Ovary (tissue), 7 donors: ENCODE measurements at regions not wholly inside any gene's neighbourhood (a gene's known extent, or its start where the extent isn't known, plus 50 kb on each side); places are given as distances from the start of the nearest gene placed in this dataset.
A peak's percentile ranks its signal among the peaks of the same experiment; 100 is the strongest.

ENCODE experiments used
- DNase-seq, 5 donors: peaks; one replicate each; pipeline ENCODE4 v3.0.0-alpha.2; 2019 to 2020
- H3K27ac ChIP-seq, 2 donors: fragments of 200-600 bp; one replicate each; pipeline versions ENCODE4 v1.5.1 to v1.8.0; 2019 to 2022
- H3K27me3 ChIP-seq: fragments of 200-600 bp; one replicate; pipeline ENCODE4 v1.8.0; 2022
- H3K36me3 ChIP-seq: fragments of 200-600 bp; sonication (generic); one replicate; pipeline ENCODE4 v1.5.1; 2019
- H3K4me1 ChIP-seq: one replicate; pipeline ENCODE4 v1.8.1; 2013; ENCODE audit warnings: mild to moderate bottlenecking, moderate library complexity; ENCODE audit not compliant: insufficient read depth
- H3K4me3 ChIP-seq: fragments of 200-600 bp; sonication (generic); one replicate; pipeline ENCODE4 v1.5.1; 2017
- H3K9me3 ChIP-seq, 2 donors: fragments of 200-600 bp in 1 of 2; sonication (generic) in 1 of 2; one replicate each; pipeline versions ENCODE4 v1.5.1 to v1.8.1; 2013 to 2019; ENCODE audit warnings: mild to moderate bottlenecking in 1 of 2, moderate library complexity in 1 of 2
- EP300 ChIP-seq: sonication (generic); formaldehyde crosslinking; IDR thresholded peaks from one replicate; pipeline ENCODE4 v1.6.1; 2017; ENCODE audit warnings: antibody characterized with exemption
- POLR2A ChIP-seq: fragments of 450-650 bp; IDR thresholded peaks from one replicate; pipeline ENCODE4 v1.6.1; 2017; ENCODE audit warnings: antibody characterized with exemption, mild to moderate bottlenecking, moderate library complexity
- WGBS, 3 donors: extraction: QIAGEN DNeasy Blood & Tissue Kit in 1 of 3; methylation state at CpG; one replicate each; pipeline versions ENCODE4 v1.1.5 to v1.1.7; 2013 to 2017; 5-methylcytosine and 5-hydroxymethylcytosine counted together
- intact Hi-C, 4 donors: fragments of 100-400 bp; cut with DNase I; formaldehyde crosslinking; loops; one replicate each; pipeline versions ENCODE4 v1.11.0 to v1.15.1; 2022 to 2023
- TF ChIP-seq, protein P1 (sequence below), 3 donors: fragments of 450-650 bp in 2 of 3; fragments of 200-600 bp in 1 of 3; IDR thresholded peaks; one replicate each; pipeline versions ENCODE4 v1.5.1 to v1.8.0; 2016 to 2022; ENCODE audit warnings: antibody characterized with exemption in 3 of 3, mild to moderate bottlenecking in 1 of 3
- donor health status: DM: no; HTN: no; CAD: no; lungs with moderate emphysema.
- donor health status: DM: no; HTN: no; CAD: no.
- donor health status: Bipolar disorder and iron deficiency.
- donor health status: DM: no; HTN: no; CAD: no.
- donor health status: DM: yes; HTN: yes; CAD: no.

DNA sequence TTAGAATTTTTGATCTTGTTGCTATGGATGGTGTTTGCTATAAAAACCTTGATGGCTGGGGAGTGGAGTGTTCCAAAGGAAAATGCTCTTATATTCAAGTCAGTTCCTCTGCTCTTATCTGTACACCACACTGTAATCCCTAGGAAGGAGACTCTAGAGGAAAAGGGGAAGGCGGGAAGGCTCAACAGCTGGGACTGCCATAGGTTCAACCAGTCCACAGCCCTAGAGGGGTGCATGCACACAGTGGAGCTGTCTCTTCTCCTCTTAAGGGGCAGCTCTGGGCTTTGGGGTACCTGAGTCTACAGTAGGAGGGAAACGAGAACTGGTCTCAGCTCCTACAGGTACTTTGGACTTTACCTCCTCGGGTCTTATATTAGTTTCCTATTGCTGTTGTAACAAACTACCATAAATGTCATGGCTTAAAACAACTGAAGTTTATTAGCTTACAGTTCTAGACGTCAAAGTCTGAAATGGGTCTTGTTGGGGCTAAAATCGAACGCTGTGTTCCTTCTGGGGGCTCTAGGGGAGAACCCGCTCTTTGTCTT lies 77.2 kb upstream of the ZBED5 start:
- Histone ChIP-seq H3K27ac (no peak overlapping the region), H3K9me3 (no peaks in the 10 kb centered on the region), H3K36me3 (no peaks in the 10 kb centered on the region), H3K4me1 (peaks cover 6% of the 10 kb centered on the region), H3K27me3 (no peaks in the 10 kb centered on the region), H3K4me3 (no peak overlapping the region)
- DNase-seq, result no peak
- intact Hi-C loops, result loop anchor here (2.0 to 10.0 kb wide), 5 partner anchors 80 to 850 kb away; no protein-coding TSS in a partner anchor
- no peak for TF ChIP-seq EP300
- TF ChIP-seq, protein P1, sequence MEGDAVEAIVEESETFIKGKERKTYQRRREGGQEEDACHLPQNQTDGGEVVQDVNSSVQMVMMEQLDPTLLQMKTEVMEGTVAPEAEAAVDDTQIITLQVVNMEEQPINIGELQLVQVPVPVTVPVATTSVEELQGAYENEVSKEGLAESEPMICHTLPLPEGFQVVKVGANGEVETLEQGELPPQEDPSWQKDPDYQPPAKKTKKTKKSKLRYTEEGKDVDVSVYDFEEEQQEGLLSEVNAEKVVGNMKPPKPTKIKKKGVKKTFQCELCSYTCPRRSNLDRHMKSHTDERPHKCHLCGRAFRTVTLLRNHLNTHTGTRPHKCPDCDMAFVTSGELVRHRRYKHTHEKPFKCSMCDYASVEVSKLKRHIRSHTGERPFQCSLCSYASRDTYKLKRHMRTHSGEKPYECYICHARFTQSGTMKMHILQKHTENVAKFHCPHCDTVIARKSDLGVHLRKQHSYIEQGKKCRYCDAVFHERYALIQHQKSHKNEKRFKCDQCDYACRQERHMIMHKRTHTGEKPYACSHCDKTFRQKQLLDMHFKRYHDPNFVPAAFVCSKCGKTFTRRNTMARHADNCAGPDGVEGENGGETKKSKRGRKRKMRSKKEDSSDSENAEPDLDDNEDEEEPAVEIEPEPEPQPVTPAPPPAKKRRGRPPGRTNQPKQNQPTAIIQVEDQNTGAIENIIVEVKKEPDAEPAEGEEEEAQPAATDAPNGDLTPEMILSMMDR (IDR thresholded peaks at IDR 0.05), result no peak
- TF ChIP-seq POLR2A, result no peak
- WGBS, 3 donors, result 90 to 97% (median 93%) methylated on average over 7 of the region's 7 CpGs

DNA sequence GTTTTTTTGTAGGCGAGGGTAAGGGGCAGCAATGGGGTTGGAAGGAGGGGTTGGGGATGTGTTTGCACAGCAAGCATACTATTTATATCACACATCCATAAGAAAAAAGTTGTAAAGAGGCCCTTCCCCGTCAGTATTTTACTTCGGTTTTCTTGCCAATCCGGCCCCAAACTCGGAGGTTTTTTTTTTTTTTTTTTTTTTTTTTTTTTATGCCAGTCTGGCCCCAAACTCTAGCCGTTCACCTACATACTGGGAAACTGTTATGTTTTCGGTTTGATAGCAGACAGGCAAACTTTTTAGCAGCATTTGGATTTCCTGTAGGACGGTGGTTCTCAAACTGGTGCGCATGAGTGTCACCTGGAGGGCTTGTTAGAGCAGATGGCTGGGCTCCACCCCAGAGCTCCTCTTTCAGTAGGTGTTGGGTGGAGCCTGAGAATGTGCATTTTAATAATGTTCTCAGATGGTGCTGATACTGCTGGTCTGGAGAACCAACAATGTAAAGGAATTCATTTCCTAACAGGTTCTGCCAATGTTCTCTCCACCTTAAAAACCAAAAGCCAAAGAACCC lies 76.5 kb upstream of the ZBED5 start:
- TF ChIP-seq EP300 (no peak), POLR2A (no peak)
- TF ChIP-seq, protein P1 (IDR thresholded peaks at IDR 0.05), result no peak
- Histone ChIP-seq H3K27me3 (no peaks in the 10 kb centered on the region), H3K4me1 (peaks cover 6% of the 10 kb centered on the region), H3K4me3 (peak overlapping the region; percentile 40), H3K9me3 (no peaks in the 10 kb centered on the region), H3K36me3 (no peaks in the 10 kb centered on the region), H3K27ac (peak overlapping the region; percentile 13 to 82)
- DNase-seq, result peak in 1 of 5 donors; percentile 26
- intact Hi-C loops, result loop anchor here (2.0 to 10.0 kb wide), 7 partner anchors 80 to 853 kb away; partner anchors contain the start of gene EIF4G2 (in 1 of the 4)
- 6 to 12% (median 12%) methylated on average over 9 of the region's 9 CpGs for WGBS, 3 donors

DNA sequence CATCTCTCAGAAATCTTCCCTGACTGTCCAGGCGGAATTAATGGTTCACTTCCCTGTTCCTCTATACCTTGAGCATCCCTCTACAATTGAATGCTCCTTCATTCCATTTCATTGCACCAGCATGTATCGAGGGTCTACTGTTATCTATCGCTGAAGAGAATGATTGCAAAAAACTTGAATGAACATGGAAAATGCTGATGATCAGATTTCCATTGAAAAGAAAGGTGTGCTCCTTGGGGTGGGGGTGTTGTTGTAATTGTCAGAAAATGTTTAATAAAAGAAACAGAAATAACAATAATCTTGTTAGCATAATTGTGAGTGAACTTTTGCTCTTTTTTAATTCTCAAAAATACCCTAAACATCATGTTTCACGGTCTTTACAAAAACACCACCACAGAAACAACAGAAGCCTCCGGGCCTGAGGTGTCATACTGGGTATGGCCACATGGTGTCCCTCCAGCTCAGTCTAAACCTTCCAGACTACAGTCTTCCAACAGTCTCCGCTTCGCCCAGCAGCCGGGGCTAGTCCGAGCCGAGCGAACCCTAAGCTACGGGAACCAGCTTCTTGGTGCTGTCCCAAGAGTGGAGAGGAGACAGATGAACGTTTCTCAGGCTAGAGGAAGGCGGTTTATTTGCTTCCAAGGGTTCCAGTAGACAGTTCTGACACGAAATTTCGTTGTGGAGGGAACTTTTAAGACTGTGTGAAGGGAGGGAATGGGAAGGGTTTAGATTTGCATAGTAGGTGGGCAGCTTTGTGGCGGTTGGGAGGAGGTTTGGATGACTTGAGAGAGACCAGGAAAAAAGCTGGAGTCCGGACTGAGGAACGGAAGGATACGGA lies 75.8 kb upstream of the ZBED5 start:
- H3K4me1 ChIP-seq, result peaks cover 6% of the 10 kb centered on the region
- 6 to 7% (median 6%) methylated on average over 20 of the region's 20 CpGs for WGBS, 3 donors
- TF ChIP-seq EP300 (no peak), POLR2A (peak; percentile 18)
- TF ChIP-seq, protein P1 (IDR thresholded peaks at IDR 0.05), result peak; percentile 82 to 97 (median 96)
- no peaks in the 10 kb centered on the region for H3K9me3 ChIP-seq
- peak overlapping the region; percentile 13 to 82 for H3K27ac ChIP-seq
- peak overlapping the region; percentile 40 for H3K4me3 ChIP-seq
- intact Hi-C loops, result loop anchor here (2.0 to 10.0 kb wide), 8 partner anchors 81 to 854 kb away; partner anchors contain the start of gene EIF4G2 (in 2 of the 4)
- DNase-seq, result peak; percentile 88 to 93 (median 91)
- no peaks in the 10 kb centered on the region for H3K36me3 ChIP-seq
- no peaks in the 10 kb centered on the region for H3K27me3 ChIP-seq

DNA sequence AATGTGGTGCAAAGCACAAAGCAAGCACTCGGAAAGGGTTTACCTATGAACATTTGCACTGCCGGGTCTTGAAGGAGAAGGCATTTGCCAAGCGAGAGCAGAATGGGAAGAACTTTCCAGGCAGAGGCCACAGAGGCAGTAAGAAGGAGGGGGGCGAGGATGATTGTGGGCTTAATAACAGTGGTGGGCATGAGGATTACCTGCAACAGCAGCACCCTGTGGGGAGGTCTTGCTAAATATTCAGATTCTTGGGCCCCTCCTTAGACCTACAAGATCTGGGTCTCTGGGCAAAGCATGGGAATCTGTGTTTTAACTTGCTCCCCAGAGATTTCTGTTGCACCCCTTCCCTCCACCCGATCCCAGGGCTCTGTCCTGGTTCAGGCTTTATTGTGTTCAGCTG lies 75.1 kb upstream of the ZBED5 start:
- Histone ChIP-seq H3K4me1 (peaks cover 6% of the 10 kb centered on the region), H3K27me3 (no peaks in the 10 kb centered on the region), H3K27ac (no peak overlapping the region), H3K4me3 (no peak overlapping the region), H3K36me3 (no peaks in the 10 kb centered on the region), H3K9me3 (no peaks in the 10 kb centered on the region)
- intact Hi-C loops, result loop anchor here (2.0 to 10.0 kb wide), 7 partner anchors 82 to 854 kb away; partner anchors contain the start of gene EIF4G2 (in 2 of the 4)
- WGBS, 3 donors, result 88 to 90% (median 89%) methylated on average over 5 of the region's 5 CpGs
- no peak for DNase-seq
- TF ChIP-seq, protein P1 (IDR thresholded peaks at IDR 0.05), result no peak
- TF ChIP-seq POLR2A, result no peak
- no peak for TF ChIP-seq EP300
